Panc1 (cell line): ENCODE measurements at regions not wholly inside any gene's neighbourhood (a gene's known extent, or its start where the extent isn't known, plus 50 kb on each side); places are given as distances from the start of the nearest gene placed in this dataset.

Source experiments
- POLR2AphosphoS5 ChIP-seq: IDR thresholded peaks from 2 replicates; pipeline ENCODE4 v1.6.1; 2012; ENCODE audit warnings: mild to moderate bottlenecking, low read depth, low read length, moderate library complexity
- TF ChIP-seq, protein P1 (sequence below): fragments of 450-650 bp; IDR thresholded peaks from 2 replicates; pipeline ENCODE4 v1.5.1; 2017; ENCODE audit warnings: mild to moderate bottlenecking

GRCh38 chr3:26090589-26090988, 300.7 kb downstream of the OXSM start:
- TF ChIP-seq, protein P1, sequence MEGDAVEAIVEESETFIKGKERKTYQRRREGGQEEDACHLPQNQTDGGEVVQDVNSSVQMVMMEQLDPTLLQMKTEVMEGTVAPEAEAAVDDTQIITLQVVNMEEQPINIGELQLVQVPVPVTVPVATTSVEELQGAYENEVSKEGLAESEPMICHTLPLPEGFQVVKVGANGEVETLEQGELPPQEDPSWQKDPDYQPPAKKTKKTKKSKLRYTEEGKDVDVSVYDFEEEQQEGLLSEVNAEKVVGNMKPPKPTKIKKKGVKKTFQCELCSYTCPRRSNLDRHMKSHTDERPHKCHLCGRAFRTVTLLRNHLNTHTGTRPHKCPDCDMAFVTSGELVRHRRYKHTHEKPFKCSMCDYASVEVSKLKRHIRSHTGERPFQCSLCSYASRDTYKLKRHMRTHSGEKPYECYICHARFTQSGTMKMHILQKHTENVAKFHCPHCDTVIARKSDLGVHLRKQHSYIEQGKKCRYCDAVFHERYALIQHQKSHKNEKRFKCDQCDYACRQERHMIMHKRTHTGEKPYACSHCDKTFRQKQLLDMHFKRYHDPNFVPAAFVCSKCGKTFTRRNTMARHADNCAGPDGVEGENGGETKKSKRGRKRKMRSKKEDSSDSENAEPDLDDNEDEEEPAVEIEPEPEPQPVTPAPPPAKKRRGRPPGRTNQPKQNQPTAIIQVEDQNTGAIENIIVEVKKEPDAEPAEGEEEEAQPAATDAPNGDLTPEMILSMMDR: no peak
- TF ChIP-seq POLR2AphosphoS5: no peak
